ENCODE measurements at regions not wholly inside any gene's neighbourhood (a gene's known extent, or its start where the extent isn't known, plus 50 kb on each side); places are given as distances from the start of the nearest gene placed in this dataset.

GRCh38 chr10:2817940-2818636 lies 249.3 kb upstream of the PFKP start:
- TF ChIP-seq POLR2A (IDR thresholded peaks at IDR 0.05), result no peak
- no peak for TF ChIP-seq CTCF (IDR thresholded peaks at IDR 0.05)
- TF ChIP-seq EP300 (IDR thresholded peaks at IDR 0.05; ENCODE audit: low read depth), result no peak
- TF ChIP-seq POLR2AphosphoS5 (IDR thresholded peaks at IDR 0.05), result no peak
